SK-N-SH treated with all-trans-retinoic acid at 6 μM for 48 hours (cell line): ENCODE measurements at regions not wholly inside any gene's neighbourhood (a gene's known extent, or its start where the extent isn't known, plus 50 kb on each side); places are given as distances from the start of the nearest gene placed in this dataset.

Experiments used
- ATAC-seq: fragments of 200-7000 bp; cut with Tn5 transposase; 3 replicates; pipeline ENCODE4 v1.9.1; 2020; ENCODE audit warnings: mild to moderate bottlenecking, moderate library complexity
- ARNTL ChIP-seq: fragments of 450-650 bp; formaldehyde crosslinking; IDR thresholded peaks from 2 replicates; pipeline ENCODE4 v1.5.0; 2020; ENCODE audit warnings: low read depth, mild to moderate bottlenecking, moderate library complexity, borderline replicate concordance
- BACH2 ChIP-seq: fragments of 250-450 bp; sonication (Bioruptor Pico); IDR thresholded peaks from 2 replicates; pipeline ENCODE4 v1.9.0; 2021; ENCODE audit warnings: mild to moderate bottlenecking, borderline replicate concordance
- CREB5 ChIP-seq: fragments of 250-450 bp; sonication (Bioruptor Pico); IDR thresholded peaks from 2 replicates; pipeline ENCODE4 v1.5.1; 2020; ENCODE audit warnings: low read depth, mild to moderate bottlenecking, moderate library complexity
- CSDC2 ChIP-seq: fragments of 250-450 bp; sonication (Bioruptor Pico); IDR thresholded peaks from 2 replicates; pipeline ENCODE4 v1.5.0; 2020; ENCODE audit warnings: mild to moderate bottlenecking, moderate library complexity
- CSRNP3 ChIP-seq: fragments of 250-450 bp; sonication (Bioruptor Pico); IDR thresholded peaks from 2 replicates; pipeline ENCODE4 v1.5.1; 2021; ENCODE audit warnings: mild to moderate bottlenecking, moderate library complexity
- ESRRG ChIP-seq: fragments of 250-450 bp; sonication (Bioruptor Pico); IDR thresholded peaks from 2 replicates; pipeline ENCODE4 v1.6.1; 2021; ENCODE audit warnings: mild to moderate bottlenecking
- GLIS3 ChIP-seq: fragments of 250-450 bp; sonication (Bioruptor Pico); IDR thresholded peaks from 2 replicates; pipeline ENCODE4 v1.5.0; 2020; ENCODE audit warnings: mild to moderate bottlenecking, moderate library complexity
- ISL1 ChIP-seq: fragments of 250-450 bp; sonication (Bioruptor Pico); IDR thresholded peaks from 2 replicates; pipeline ENCODE4 v2.1.2; 2022; ENCODE audit warnings: mild to moderate bottlenecking, moderate library complexity
- OSR1 ChIP-seq: fragments of 250-450 bp; sonication (Bioruptor Pico); IDR thresholded peaks from 2 replicates; pipeline ENCODE4 v1.8.0; 2022; ENCODE audit warnings: moderate library complexity, mild to moderate bottlenecking, inconsistent platforms
- PATZ1 ChIP-seq: fragments of 250-450 bp; sonication (Bioruptor Pico); IDR thresholded peaks from 2 replicates; pipeline ENCODE4 v1.8.0; 2020; ENCODE audit warnings: mild to moderate bottlenecking, moderate library complexity, borderline replicate concordance
- POU6F1 ChIP-seq: fragments of 250-450 bp; sonication (Bioruptor Pico); IDR thresholded peaks from 2 replicates; pipeline ENCODE4 v1.8.0; 2021; ENCODE audit warnings: low read depth, mild to moderate bottlenecking, moderate library complexity, borderline replicate concordance
- PPARA ChIP-seq: fragments of 250-450 bp; sonication (Bioruptor Pico); IDR thresholded peaks from 2 replicates; pipeline ENCODE4 v1.5.0; 2020; ENCODE audit warnings: mild to moderate bottlenecking, borderline replicate concordance
- RARB ChIP-seq: fragments of 250-450 bp; sonication (Bioruptor Pico); IDR thresholded peaks from 2 replicates; pipeline ENCODE4 v1.8.0; 2021; ENCODE audit warnings: mild to moderate bottlenecking, moderate library complexity
- SNAI2 ChIP-seq: fragments of 250-450 bp; sonication (Bioruptor Pico); IDR thresholded peaks from 2 replicates; pipeline ENCODE4 v1.5.0; 2020; ENCODE audit warnings: mild to moderate bottlenecking, moderate library complexity
- TCF4 ChIP-seq: fragments of 250-450 bp; sonication (Bioruptor Pico); IDR thresholded peaks from 2 replicates; pipeline ENCODE4 v1.8.0; 2021; ENCODE audit warnings: mild to moderate bottlenecking, moderate library complexity, borderline replicate concordance
- TOX ChIP-seq: fragments of 250-450 bp; sonication (Bioruptor Pico); IDR thresholded peaks from 2 replicates; pipeline ENCODE4 v1.8.0; 2021; ENCODE audit warnings: mild to moderate bottlenecking, moderate library complexity, borderline replicate concordance
- ZC3H10 ChIP-seq: fragments of 250-450 bp; sonication (Bioruptor Pico); IDR thresholded peaks from 2 replicates; pipeline ENCODE4 v1.5.1; 2021; ENCODE audit warnings: mild to moderate bottlenecking, moderate library complexity
- ZFP3 ChIP-seq: fragments of 250-450 bp; sonication (Bioruptor Pico); IDR thresholded peaks from 2 replicates; pipeline ENCODE4 v1.5.0; 2020; ENCODE audit warnings: mild to moderate bottlenecking, moderate library complexity
- ZFP30 ChIP-seq: fragments of 450-650 bp; formaldehyde crosslinking; IDR thresholded peaks from 2 replicates; pipeline ENCODE4 v1.5.0; 2022; ENCODE audit warnings: mild to moderate bottlenecking, moderate library complexity
- ZNF565 ChIP-seq: fragments of 450-650 bp; formaldehyde crosslinking; conservative IDR thresholded peaks from 2 replicates; pipeline ENCODE4 v1.5.0; 2020; ENCODE audit warnings: low read depth, mild to moderate bottlenecking, moderate library complexity
- ZNF70 ChIP-seq: fragments of 450-650 bp; formaldehyde crosslinking; IDR thresholded peaks from 2 replicates; pipeline ENCODE4 v1.5.0; 2020; ENCODE audit warnings: mild to moderate bottlenecking, moderate library complexity
- ZNF8 ChIP-seq: fragments of 450-650 bp; formaldehyde crosslinking; IDR thresholded peaks from 2 replicates; pipeline ENCODE4 v1.5.0; 2020; ENCODE audit warnings: mild to moderate bottlenecking, moderate library complexity

GRCh38 chr18:54100920-54101470, 123.5 kb downstream of the MBD2 start:
- no peak for TF ChIP-seq CSRNP3
- no peak for ATAC-seq

- ATAC-seq, result no peak
- TF ChIP-seq ZNF565 (CRISPR knock-in tag), result no peak
- no peak for TF ChIP-seq CREB5 (CRISPR knock-in tag)
- TF ChIP-seq ISL1 (CRISPR knock-in tag), result no peak
- TF ChIP-seq ARNTL (CRISPR knock-in tag), result no peak
- TF ChIP-seq ZNF8, result no peak
- no peak for TF ChIP-seq POU6F1 (CRISPR knock-in tag)
- no peak for TF ChIP-seq ESRRG (CRISPR knock-in tag)
- no peak for TF ChIP-seq PATZ1 (CRISPR knock-in tag)
- no peak for TF ChIP-seq OSR1 (CRISPR knock-in tag)
- no peak for TF ChIP-seq ZC3H10
- TF ChIP-seq PPARA (CRISPR knock-in tag), result no peak
- TF ChIP-seq ZFP30, result no peak
- no peak for TF ChIP-seq RARB (CRISPR knock-in tag)
- no peak for TF ChIP-seq SNAI2 (CRISPR knock-in tag)
- TF ChIP-seq, all 23 proteins: peak for 0
These were observed 124.0 kb downstream of the MBD2 start for GRCh38 chr18:54100466-54100865.

- no peak for TF ChIP-seq BACH2 (CRISPR knock-in tag)
- TF ChIP-seq SNAI2 (CRISPR knock-in tag), result no peak
- TF ChIP-seq PPARA (CRISPR knock-in tag), result no peak
- no peak for TF ChIP-seq ESRRG (CRISPR knock-in tag)
- TF ChIP-seq ZNF8, result no peak
- TF ChIP-seq ZNF565 (CRISPR knock-in tag), result no peak
- no peak for TF ChIP-seq ZC3H10
- TF ChIP-seq TOX (CRISPR knock-in tag), result no peak
- TF ChIP-seq CSDC2 (CRISPR knock-in tag), result no peak
- TF ChIP-seq POU6F1 (CRISPR knock-in tag), result no peak
- TF ChIP-seq ZFP3 (CRISPR knock-in tag), result no peak
- no peak for TF ChIP-seq RARB (CRISPR knock-in tag)
- TF ChIP-seq ZNF70 (CRISPR knock-in tag), result no peak
- TF ChIP-seq TCF4 (CRISPR knock-in tag), result no peak
- TF ChIP-seq CSRNP3, result no peak
- TF ChIP-seq GLIS3 (CRISPR knock-in tag), result no peak
- TF ChIP-seq ARNTL (CRISPR knock-in tag), result no peak
- TF ChIP-seq ISL1 (CRISPR knock-in tag), result no peak
- no peak for TF ChIP-seq ZFP30
- ATAC-seq, result no peak
These were observed 130.0 kb downstream of the MBD2 start for GRCh38 chr18:54094474-54094873.
